DMS53 treated with DMSO at 0.1 percent for 48 hours (cell line): ENCODE measurements at regions not wholly inside any gene's neighbourhood (a gene's known extent, or its start where the extent isn't known, plus 50 kb on each side); places are given as distances from the start of the nearest gene placed in this dataset.
A peak's percentile ranks its signal among the peaks of the same experiment; 100 is the strongest.
"Not testable (repeated sequence)": the region's sequence is repeated elsewhere in the genome, so short reads cannot be mapped to it uniquely, and the experiment has no call there.

Experiments
- DNase-seq: peaks from one replicate; lab custom pipeline; 2025; ENCODE audit not compliant: unreplicated experiment; lab: John Stamatoyannopoulos, UW

DNA sequence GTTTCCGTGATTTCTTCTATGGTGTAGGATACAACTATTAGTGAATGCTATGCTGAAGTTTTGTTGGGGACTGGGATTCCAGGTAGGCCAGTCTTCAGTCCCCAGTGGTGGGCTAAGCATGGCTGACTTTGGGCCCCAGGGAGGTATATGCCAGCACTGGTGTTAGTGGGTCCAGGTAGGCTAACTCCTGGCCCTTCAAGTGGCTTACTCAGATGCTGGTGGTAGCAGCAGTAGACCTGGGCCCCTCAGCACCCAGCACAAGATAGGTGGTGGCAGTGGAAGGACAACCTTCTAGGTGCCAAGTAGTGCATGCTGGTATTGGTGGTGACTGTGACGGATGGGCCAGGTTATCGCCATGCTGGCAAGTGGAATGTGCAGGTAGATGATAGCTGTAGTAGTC, 955.1 kb downstream of the TMTC2 start:
- DNase-seq, result no peak

DNA sequence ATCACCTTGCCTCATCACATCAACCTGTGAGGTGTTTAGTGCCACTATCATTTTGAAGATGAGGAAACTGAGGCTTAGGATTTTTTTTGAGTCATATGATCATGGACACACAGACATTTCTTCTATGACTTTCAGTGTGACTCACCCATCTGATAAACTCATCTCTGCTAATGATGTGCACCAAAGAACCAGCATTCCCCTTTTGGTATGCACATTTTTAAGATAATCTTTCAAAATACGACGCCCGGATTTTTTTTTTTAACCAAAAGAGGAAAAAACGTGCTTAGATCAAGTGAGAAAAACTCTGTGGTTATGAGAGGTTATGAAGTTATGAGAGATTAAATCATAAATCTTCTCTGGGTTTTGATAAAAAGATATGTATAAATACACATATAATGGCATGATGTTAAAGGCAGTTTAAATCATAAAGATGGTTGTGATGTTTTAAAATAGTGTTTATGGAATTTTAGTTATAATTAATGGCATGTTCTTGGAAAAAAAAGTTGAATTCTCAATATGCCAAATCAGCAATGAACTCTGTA, 948.1 kb downstream of the TMTC2 start:
- no peak for DNase-seq

DNA sequence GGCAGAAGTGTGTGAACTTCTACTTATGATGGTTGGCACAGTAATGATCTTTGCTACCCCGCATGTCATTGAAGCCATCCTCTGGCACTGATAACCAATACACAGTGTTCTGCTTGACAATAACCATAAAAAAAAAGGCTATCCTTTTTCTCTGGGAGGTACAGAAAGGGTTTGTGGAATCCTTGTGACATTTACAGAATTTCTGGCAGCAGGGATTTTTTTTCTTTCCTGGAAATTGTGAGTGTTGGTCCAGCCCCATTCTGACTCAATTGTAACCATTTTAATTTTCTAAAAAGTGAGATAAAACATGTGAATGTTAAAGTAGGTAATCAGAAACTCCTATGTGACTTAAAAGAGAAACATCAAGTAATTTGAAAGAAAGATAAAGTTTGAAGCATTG, 943.8 kb downstream of the TMTC2 start:
- no peak for DNase-seq

DNA sequence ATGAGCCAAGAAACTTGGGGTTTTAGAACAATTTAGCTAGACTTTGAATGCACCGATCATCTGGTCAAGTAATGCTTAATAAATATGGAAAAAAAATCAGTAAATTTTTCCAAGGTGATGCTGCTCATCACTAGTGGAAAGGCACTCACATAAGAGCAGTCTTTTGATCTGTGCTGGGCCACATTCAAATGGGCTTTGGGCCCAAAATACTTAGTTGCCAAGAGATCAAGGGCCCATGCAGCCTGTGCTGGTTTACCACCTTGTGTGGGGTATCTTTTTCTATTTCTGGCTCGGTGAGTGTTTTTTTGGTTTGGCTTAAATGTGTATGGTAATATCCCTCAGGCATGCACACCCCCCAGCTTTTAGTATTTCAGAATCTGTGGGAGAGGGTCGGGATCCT, 943.2 kb downstream of the TMTC2 start:
- DNase-seq, result no peak

DNA sequence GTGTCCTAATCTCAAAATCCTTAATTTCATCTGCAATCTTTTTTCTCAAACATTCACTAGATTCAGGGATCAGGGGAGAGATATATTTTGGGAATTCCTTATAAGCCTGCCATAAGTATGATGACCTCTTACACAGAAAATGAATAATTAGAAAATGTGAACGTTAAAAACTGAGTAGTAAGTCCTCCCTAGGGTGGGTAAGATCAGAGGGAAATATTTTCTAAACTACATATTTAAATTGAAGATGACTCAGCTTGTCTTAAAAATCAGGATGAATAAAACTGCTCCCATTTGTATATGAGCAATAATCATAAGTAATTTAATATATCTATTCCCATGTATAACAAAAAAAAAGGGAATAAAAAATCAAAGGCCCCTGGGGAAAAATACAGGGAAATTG, 935.5 kb downstream of the TMTC2 start:
- DNase-seq, result no peak

DNA sequence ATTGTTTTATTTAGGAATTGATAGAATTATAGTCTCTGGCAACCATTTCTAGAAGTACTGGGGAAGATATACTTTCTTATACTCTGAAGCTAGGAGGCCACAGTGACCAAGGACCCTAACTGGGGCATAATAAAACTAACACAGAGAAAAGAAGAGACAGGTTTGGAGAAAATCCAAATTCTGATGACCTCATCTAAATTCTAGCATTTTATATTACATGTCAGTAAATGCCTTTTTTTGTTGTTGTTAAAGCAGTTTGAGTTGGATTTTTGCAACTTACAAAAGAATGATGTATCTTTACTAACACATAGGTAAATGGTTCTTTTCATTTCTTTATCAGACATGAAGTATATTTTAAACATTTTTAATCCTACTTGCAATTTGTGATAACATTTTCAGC, 933.3 kb downstream of the TMTC2 start:
- no peak for DNase-seq

DNA sequence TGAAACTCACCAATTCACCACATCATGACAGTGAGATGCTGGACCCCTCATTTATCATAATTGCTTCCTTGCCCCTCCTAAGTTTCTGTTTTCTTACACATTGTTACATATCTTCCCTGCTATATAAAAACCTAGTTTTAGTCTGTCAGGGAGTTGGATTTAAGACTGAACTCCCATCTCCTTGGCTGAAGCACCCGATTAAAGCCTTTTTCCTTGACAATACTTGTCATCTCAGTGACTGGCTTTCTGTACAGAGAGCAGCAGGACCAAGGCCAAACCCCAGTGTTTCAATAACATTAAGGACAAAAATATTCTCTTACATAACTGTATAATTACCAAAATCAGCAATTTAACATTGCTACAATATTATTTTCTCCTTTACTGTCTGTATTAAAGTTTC, 928.4 kb downstream of the TMTC2 start:
- no peak for DNase-seq

DNA sequence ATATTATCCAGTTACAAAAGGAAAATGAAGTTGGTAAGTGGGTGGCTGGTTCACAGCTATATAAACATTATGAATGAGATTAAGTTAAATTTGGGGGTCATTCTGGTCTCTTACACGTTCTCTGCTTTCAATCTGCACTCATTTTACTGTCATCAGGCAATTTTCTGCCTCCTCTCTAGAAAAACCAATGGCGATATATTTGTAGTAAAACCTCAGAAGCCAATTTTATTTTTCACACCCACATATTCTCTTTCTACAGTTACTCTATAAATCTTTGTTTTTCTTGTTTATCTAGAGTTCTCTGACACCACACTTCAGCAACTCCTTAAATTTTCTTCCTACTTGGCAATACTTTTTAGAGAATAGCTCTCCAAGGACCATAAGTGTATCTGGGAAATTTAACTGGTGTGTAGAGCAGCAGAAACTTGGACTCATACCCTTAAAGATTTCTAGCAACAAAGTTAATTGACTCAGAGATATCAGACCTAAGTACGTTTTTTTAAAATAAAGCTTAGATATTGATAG, 926.9 kb downstream of the TMTC2 start:
- no peak for DNase-seq

DNA sequence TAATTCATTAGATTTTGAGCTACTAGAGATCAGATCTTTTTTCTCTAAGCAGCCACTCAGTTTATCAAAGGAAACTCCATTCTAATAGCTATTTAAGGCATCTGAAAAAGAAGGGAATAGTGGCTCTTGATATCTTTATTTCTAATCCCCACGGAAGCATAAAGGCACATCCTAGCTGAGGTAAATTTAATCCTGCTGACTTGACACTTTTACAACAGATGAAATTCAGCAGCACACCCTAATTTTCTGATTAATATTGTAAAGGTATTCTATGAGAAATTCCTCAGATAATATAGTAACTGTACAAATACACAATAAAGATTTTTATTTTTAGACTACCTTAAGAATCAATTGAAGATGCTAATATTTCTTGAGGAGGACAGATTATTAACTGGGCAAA, 916.4 kb downstream of the TMTC2 start:
- no peak for DNase-seq

DNA sequence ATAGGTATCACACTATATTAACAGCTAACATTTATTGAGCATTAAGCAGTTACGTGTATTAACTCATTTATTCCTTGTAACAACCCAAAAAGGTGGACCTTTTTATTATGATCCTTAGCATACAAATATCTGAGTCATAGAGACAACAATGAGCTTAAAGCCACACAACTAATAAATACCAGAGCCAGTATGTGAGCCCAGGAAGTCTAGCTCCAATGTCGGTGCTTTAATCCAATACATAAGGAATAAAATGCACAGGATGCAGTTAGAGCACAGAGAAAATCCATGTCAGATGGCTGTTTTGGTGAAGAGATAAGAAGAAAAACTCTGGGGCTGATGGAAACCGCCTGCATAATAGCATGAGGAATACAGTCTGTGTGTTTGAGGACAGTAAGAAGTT, 888.6 kb downstream of the TMTC2 start:
- DNase-seq, result peak; percentile 5

DNA sequence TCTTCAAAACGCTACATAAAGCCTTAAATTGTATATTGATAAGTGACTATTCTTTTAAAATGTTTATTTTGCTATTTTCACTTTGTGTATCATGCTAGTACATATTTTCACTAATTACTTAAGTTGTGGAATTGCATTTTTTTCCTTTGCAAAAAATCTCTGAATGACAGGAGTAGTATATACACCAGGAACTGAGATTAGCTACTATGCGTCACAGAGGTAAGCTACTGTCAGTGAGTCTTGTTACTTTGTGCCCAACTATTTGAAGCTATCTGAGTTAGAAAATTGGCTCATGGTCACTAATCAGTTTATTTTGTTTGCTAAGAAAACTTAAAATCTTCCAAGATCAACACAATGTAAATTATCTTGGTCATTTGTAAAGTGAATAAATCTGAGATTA, 887.4 kb downstream of the TMTC2 start:
- DNase-seq, result no peak

DNA sequence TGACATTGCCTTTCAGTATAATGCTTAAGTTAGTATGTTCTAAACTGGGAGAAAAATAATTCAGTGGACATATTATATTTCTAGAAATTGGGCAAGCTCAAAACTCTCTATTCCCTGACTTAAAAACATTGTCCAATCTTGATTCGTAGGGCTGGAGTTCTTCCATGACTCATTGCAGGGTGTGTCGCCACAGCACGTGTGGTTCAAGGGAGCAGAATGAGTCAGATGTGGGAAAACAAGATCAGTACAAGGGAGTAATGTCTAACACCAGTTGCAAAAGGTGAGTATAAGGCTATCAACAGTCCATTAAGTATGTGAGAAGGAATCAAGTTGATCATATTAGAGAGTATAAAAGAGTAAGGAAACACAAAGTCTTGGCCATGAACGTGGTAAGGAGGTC, 887.0 kb downstream of the TMTC2 start:
- peak; percentile 48 for DNase-seq

DNA sequence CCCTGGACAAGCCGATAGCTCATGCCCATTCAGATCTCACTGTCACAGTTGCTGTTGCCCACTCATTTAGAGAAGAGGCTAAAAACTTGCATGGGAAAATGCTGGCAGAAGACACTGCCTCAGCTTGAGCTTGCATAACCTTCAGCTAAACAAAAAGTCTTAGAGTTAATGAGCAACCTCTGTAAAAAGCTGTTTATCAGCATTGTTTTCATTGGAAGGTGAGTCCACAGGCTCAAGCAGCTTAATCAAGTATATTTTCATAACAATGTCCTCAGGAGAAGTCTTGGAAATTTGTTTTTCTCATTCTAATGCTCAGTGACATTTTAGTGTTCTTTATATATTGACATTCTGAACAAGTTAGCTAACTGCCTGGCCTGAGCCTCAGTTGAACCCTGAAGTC, 872.9 kb downstream of the TMTC2 start:
- no peak for DNase-seq

DNA sequence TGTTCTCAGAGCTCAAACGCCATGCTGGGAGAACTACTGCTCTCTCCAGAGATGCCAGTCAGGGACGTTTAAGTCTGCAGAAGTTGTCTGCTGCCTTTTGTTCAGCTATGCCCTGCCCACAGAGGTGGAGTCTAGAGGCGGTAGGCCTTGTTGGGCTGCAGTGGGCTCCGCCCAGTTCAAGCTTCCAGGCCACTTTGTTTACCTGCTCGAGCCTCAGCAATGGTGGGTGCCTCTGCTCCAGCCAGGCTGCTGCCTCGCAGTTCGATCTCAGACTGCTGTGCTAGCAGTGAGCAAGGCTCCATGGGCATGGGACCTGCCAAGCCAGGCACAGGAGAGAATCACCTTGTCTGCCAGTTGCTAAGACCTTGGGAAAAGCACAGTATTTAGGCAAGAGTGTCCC, 869.3 kb downstream of the TMTC2 start:
- DNase-seq, result not testable (repeated sequence)

DNA sequence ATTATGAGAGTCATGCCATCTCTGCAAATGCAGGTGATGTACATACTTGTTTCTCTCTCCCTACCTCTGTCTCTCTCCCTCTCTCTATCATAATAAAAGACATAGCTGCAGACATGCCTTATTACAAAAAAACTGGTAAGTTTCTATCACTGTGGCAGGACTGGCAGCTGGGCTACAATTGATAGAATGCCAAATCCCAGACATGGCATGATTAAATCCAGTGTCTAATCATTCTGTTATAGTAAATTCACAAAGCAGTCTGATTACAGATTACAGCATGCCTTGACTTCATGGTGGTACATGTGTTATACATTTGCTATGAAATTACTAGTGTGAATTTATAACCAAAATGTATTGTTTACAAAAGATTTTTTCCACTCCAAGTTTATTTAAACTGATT, 854.7 kb downstream of the TMTC2 start:
- DNase-seq, result no peak

DNA sequence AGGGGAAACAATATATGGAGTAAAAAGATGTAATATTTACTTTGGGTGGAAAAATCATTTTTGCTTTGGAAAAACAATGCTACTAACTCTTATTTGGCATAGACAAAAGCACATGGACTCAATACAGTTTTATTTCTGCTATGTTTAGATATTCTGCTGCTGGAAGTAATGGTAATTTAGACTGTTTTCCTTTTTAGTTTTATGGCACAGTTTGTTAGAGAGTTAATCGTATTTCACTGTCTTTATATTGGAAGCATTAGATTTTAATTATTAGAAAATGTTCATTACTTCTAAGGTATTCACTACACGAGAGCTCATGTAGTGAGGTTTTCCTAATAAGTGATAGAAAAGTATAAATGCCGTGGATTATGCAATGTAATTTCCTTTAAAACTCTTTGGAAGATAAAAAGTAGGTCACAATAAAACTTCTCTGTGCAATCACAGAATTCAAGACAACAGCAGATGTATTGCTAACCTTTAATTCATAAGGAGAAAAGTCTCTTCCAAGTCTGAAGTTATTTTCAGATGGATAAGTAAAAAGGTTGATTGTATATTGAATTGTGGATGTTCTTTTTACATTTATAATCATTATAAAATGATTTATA, 851.8 kb downstream of the TMTC2 start:
- DNase-seq, result no peak

DNA sequence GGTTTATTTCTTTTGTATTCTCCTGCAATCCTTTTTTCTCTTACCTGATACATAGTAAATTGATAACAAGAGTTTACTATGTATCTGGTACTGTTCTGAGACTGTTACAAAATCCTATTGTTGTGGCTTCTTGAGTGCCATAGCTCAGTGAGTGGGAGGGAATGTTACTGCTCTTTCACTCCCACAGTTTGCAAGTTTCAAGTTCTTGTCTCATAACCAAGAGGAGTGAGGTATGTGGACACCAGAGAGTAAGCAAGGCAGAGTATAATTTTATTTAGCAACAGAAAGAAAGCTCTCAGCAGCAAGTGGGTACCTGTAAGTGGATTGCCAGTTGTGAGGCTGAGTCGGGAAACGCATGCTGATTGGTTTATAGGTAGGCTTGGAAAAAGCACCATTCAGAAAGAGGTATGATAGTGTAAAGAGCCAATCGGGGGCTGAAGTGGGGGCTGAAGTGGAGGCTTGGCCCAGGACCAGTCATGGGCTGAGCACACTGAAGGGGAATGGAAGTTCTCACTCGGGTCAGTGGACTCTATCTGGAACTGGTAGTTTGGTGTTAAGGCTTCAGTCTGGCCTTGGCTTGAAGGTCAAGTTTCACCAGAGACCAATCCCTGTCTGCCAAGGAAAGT, 850.8 kb downstream of the TMTC2 start:
- no peak for DNase-seq

DNA sequence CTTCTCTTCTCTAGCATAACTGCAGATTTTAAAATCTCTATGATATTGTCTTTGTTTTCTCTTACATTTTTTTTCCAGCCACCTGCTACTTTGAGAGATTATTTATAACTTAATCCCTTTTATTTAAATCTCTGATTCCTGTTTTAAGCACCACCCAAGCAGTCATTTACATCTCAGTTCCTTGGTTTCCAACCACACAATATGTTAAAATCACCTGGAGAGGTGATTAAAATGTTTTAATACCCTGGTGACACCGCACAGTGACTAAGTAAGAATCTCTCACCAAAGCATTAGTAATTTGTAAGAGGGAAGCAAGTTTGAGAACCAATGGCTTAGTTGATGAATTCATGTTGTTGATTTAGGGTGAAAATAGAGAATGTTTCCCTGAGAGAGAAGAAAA, 849.8 kb downstream of the TMTC2 start:
- no peak for DNase-seq

DNA sequence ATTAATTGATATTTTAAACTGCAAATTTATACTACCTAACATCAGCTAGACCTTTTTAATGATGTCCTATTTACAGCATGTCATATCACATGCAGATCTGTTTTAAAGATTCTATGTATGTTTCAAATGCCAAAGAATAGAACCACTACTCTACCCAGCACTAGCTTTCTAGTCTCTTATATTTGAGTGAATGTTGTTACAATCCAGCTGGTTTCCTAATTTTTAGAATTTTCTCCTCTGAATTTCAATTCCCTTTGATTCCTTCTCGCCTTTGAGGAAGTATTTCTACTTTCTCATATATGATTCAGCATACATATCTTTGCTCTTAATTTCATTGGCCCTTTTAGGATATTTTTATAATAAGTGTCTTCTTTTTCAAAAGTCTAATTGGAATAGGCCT, 841.9 kb downstream of the TMTC2 start:
- no peak for DNase-seq

DNA sequence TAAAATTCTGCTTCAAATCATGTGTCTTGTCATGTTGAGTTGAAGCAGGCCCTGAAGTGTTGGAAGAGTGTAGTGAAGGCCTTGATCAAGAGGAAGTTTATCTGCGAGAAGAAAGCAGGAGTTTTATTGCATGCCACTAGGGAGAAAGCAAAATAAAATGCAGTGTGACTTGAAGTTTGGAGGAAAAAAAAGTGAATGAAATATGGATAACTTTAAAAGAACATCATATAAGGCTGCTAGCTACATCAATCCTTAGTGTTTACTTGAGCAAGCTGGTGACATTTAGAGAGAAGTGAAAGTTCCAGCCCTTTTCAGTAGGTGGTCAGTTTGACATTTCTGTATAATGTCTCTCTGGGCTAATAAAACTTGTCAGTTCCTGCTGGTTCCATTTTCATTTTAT, 841.1 kb downstream of the TMTC2 start:
- DNase-seq, result no peak

DNA sequence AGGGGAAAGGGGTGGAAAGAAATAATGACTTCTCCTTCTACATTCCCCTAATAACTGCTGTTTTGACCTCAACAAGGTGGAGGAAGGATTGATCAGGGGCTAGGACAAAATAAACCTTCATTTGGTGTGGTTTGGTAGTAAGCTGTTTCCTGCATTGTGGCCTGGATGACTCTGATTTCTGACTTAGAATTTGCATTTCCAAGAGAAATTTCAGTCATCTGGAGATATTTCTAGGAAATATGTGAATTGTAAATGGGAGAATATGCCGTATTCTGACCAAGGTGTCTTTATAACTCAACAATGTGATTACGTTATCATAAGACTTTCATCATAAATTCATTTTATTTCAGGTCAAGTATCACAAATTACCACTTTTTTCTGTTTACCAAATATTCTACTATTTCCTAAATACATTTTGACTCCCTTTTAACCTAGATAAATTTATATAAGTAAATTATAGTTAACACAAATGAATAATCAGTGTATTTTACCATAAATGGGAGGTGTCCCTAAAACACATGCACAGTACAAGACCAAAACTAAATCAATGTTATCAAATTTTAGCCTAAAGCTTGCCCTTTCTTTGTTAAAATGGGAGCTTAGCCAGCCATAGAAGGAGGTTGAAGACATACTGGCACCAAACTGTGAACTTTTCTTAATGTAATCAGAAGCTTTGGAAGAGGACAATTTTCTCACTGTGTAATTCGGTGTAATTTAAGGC, 828.8 kb downstream of the TMTC2 start:
- DNase-seq, result no peak

DNA sequence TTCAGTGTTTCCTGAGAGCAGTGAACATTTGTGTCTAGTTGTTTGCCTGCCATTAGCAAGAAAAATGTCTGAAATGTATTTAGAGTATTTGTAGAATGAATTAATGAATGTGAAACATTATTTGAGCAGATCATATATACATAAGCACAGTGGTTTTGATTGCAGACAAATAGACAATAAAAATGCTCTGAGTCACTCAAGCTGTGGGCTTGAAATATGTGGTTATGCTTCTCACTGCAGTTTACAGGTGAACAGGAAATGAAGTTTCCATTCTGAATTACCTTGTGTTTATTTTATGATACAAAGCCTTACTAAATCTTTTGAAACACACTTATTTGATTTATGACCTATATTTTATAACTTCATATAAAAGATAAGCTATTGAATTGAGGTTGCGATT, 827.7 kb downstream of the TMTC2 start:
- DNase-seq, result peak; percentile 79
